Muscle layer of duodenum (tissue), 2 donors: ENCODE measurements at regions not wholly inside any gene's neighbourhood (a gene's known extent, or its start where the extent isn't known, plus 50 kb on each side); places are given as distances from the start of the nearest gene placed in this dataset.

Experiments used
- H3K27ac ChIP-seq: one replicate; pipeline ENCODE4 v1.7.0; 2013; ENCODE audit warnings: mild to moderate bottlenecking, low read length
- H3K27me3 ChIP-seq: one replicate; pipeline ENCODE4 v1.7.0; 2013; ENCODE audit warnings: low read depth, mild to moderate bottlenecking, control low read depth, low read length
- H3K36me3 ChIP-seq, 2 donors: one replicate each; pipeline ENCODE4 v1.7.0; 2013; ENCODE audit warnings: low read length in 2 of 2, control low read depth in 1 of 2, mild to moderate bottlenecking in 1 of 2; ENCODE audit not compliant: insufficient read depth in 2 of 2, control insufficient read depth in 1 of 2
- H3K4me1 ChIP-seq, 2 donors: one replicate each; pipeline ENCODE4 v1.7.0; 2013; ENCODE audit warnings: low read length in 2 of 2, mild to moderate bottlenecking in 2 of 2, control low read depth in 1 of 2, moderate library complexity in 1 of 2; ENCODE audit not compliant: insufficient read depth in 2 of 2, control insufficient read depth in 1 of 2
- H3K4me3 ChIP-seq, 2 donors: one replicate each; pipeline ENCODE4 v1.7.0; 2013; ENCODE audit warnings: low read length in 2 of 2, low read depth in 1 of 2, mild to moderate bottlenecking in 1 of 2
- H3K9me3 ChIP-seq, 2 donors: one replicate each; pipeline ENCODE4 v1.7.0; 2013; ENCODE audit warnings: low read length in 2 of 2, control low read depth in 1 of 2, mild to moderate bottlenecking in 1 of 2; ENCODE audit not compliant: control insufficient read depth in 1 of 2
- donor health status: healthy.

GRCh38 chr9:28212979-28213378 lies 639.7 kb upstream of the C9orf72 start:
- Histone ChIP-seq H3K27ac (no peak overlapping the region), H3K4me3 (no peak overlapping the region), H3K4me1 (no peaks in the 10 kb centered on the region), H3K9me3 (no peaks in the 10 kb centered on the region), H3K36me3 (no peaks in the 10 kb centered on the region), H3K27me3 (no peaks in the 10 kb centered on the region)

- Histone ChIP-seq H3K4me3 (no peak overlapping the region), H3K36me3 (no peaks in the 10 kb centered on the region), H3K9me3 (no peaks in the 10 kb centered on the region), H3K4me1 (no peaks in the 10 kb centered on the region), H3K27ac (no peak overlapping the region), H3K27me3 (no peaks in the 10 kb centered on the region)
These were observed 642.4 kb upstream of the C9orf72 start for GRCh38 chr9:28215536-28216299.

GRCh38 chr9:28232686-28233085 lies 659.4 kb upstream of the C9orf72 start:
- Histone ChIP-seq H3K4me3 (no peak overlapping the region), H3K9me3 (peaks cover 0 to 3% of the 10 kb centered on the region in 2 donors), H3K36me3 (no peaks in the 10 kb centered on the region), H3K27ac (no peak overlapping the region), H3K4me1 (no peaks in the 10 kb centered on the region), H3K27me3 (no peaks in the 10 kb centered on the region)

- no peaks in the 10 kb centered on the region for H3K27me3 ChIP-seq
- no peaks in the 10 kb centered on the region for H3K36me3 ChIP-seq
- H3K4me1 ChIP-seq: no peaks in the 10 kb centered on the region
- H3K27ac ChIP-seq: no peak overlapping the region
- H3K9me3 ChIP-seq: peaks cover 0 to 3% of the 10 kb centered on the region in 2 donors
- no peak overlapping the region for H3K4me3 ChIP-seq
These were observed 661.0 kb upstream of the C9orf72 start for GRCh38 chr9:28234133-28234893.

- no peak overlapping the region for H3K4me3 ChIP-seq
- H3K27me3 ChIP-seq: no peaks in the 10 kb centered on the region
- H3K9me3 ChIP-seq: peaks cover 0 to 3% of the 10 kb centered on the region in 2 donors
- H3K4me1 ChIP-seq: no peaks in the 10 kb centered on the region
- H3K36me3 ChIP-seq: no peaks in the 10 kb centered on the region
- no peak overlapping the region for H3K27ac ChIP-seq
These were observed 661.6 kb upstream of the C9orf72 start for GRCh38 chr9:28234894-28235277.

- Histone ChIP-seq H3K27ac (no peak overlapping the region), H3K36me3 (no peaks in the 10 kb centered on the region), H3K4me1 (no peaks in the 10 kb centered on the region), H3K9me3 (peaks cover 0 to 5% of the 10 kb centered on the region in 2 donors), H3K4me3 (no peak overlapping the region), H3K27me3 (no peaks in the 10 kb centered on the region)
These were observed 676.1 kb upstream of the C9orf72 start for GRCh38 chr9:28249424-28249823.

- Histone ChIP-seq H3K4me1 (no peaks in the 10 kb centered on the region), H3K27ac (no peak overlapping the region), H3K9me3 (no peaks in the 10 kb centered on the region), H3K27me3 (no peaks in the 10 kb centered on the region), H3K4me3 (no peak overlapping the region), H3K36me3 (no peaks in the 10 kb centered on the region)
These were observed 681.9 kb upstream of the C9orf72 start for GRCh38 chr9:28255174-28255573.

GRCh38 chr9:28260330-28260729 lies 687.0 kb upstream of the C9orf72 start:
- no peaks in the 10 kb centered on the region for H3K27me3 ChIP-seq
- H3K36me3 ChIP-seq: no peaks in the 10 kb centered on the region
- H3K27ac ChIP-seq: no peak overlapping the region
- H3K4me1 ChIP-seq: no peaks in the 10 kb centered on the region
- H3K4me3 ChIP-seq: no peak overlapping the region
- H3K9me3 ChIP-seq: no peaks in the 10 kb centered on the region

GRCh38 chr9:28264368-28264767 lies 691.1 kb upstream of the C9orf72 start:
- no peaks in the 10 kb centered on the region for H3K9me3 ChIP-seq
- no peaks in the 10 kb centered on the region for H3K27me3 ChIP-seq
- H3K4me1 ChIP-seq: no peaks in the 10 kb centered on the region
- H3K4me3 ChIP-seq: no peak overlapping the region
- H3K36me3 ChIP-seq: no peaks in the 10 kb centered on the region
- no peak overlapping the region for H3K27ac ChIP-seq

GRCh38 chr9:28267351-28267750 lies 694.1 kb upstream of the C9orf72 start:
- Histone ChIP-seq H3K36me3 (no peaks in the 10 kb centered on the region), H3K27ac (no peak overlapping the region), H3K9me3 (no peaks in the 10 kb centered on the region), H3K4me1 (no peaks in the 10 kb centered on the region), H3K27me3 (no peaks in the 10 kb centered on the region), H3K4me3 (no peak overlapping the region)

- Histone ChIP-seq H3K36me3 (no peaks in the 10 kb centered on the region), H3K4me3 (no peak overlapping the region), H3K9me3 (no peaks in the 10 kb centered on the region), H3K4me1 (no peaks in the 10 kb centered on the region), H3K27me3 (no peaks in the 10 kb centered on the region), H3K27ac (no peak overlapping the region)
These were observed 696.9 kb upstream of the C9orf72 start for GRCh38 chr9:28270156-28270555.
